Testis (tissue), 2 donors: ENCODE measurements at regions not wholly inside any gene's neighbourhood (a gene's known extent, or its start where the extent isn't known, plus 50 kb on each side); places are given as distances from the start of the nearest gene placed in this dataset.

Experiments
- CTCF ChIP-seq, 3 experiments: fragments of 450-650 bp in 2 of 3; fragments of 200-600 bp in 1 of 3; sonication (generic) in 1 of 3; IDR thresholded peaks; one replicate each; pipeline ENCODE4 v1.5.1; 2016 to 2019; ENCODE audit warnings: antibody characterized with exemption in 3 of 3, mild to moderate bottlenecking in 2 of 3, moderate library complexity in 1 of 3
- POLR2A ChIP-seq: fragments of 450-650 bp; IDR thresholded peaks from one replicate; pipeline ENCODE4 v1.6.1; 2017; ENCODE audit warnings: antibody characterized with exemption, mild to moderate bottlenecking, moderate library complexity

DNA sequence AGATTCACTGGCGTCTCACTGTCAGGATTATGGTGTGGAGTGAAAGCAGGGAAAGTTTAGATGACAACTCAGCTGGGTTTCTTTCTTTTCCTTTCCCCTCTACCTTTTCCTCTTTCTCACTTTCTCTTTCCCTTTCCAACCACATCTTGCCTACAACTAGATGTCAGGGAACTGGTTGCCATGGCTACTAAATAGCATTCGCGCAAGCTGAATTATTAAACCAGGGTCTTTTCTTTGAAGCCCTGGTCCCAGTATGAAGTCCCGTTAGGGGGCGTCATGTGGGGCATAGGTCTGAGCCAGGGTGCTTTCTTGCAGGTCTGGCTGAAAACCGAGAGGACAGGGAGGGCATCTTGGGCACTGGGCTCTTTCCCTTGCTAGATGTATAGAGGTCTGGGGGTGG is 168.4 kb upstream of the CACNA1E start:
- TF ChIP-seq POLR2A = no peak
- no peak for TF ChIP-seq CTCF (IDR thresholded peaks at IDR 0.05)
